HG03045 (cell line): ENCODE measurements at regions not wholly inside any gene's neighbourhood (a gene's known extent, or its start where the extent isn't known, plus 50 kb on each side); places are given as distances from the start of the nearest gene placed in this dataset.

ENCODE experiments used
- ATAC-seq: cut with Tn5 transposase; IDR thresholded peaks from one replicate; pipeline ENCODE4 v1.9.1; 2021; ENCODE audit warnings: mild to moderate bottlenecking, moderate library complexity; ENCODE audit not compliant: unreplicated experiment

- ATAC-seq = no peak
These were observed 1045.8 kb downstream of the TBC1D22A start for GRCh38 chr22:47808236-47808635.

- no peak for ATAC-seq
These were observed 1045.1 kb downstream of the TBC1D22A start for GRCh38 chr22:47807506-47807905.

- ATAC-seq = no peak
These were observed 1044.4 kb downstream of the TBC1D22A start for GRCh38 chr22:47806894-47807293.

- ATAC-seq = no peak
These were observed 1043.0 kb downstream of the TBC1D22A start for GRCh38 chr22:47805394-47805935.

- no peak for ATAC-seq
These were observed 1041.8 kb downstream of the TBC1D22A start for GRCh38 chr22:47804281-47804680.

GRCh38 chr22:47802421-47802820 is 1040.0 kb downstream of the TBC1D22A start:
- ATAC-seq = no peak

GRCh38 chr22:47801541-47802245 is 1039.2 kb downstream of the TBC1D22A start:
- no peak for ATAC-seq

GRCh38 chr22:47798229-47798628 is 1035.8 kb downstream of the TBC1D22A start:
- no peak for ATAC-seq

GRCh38 chr22:47797342-47797945 is 1035.0 kb downstream of the TBC1D22A start:
- ATAC-seq = no peak

GRCh38 chr22:47796128-47796908 is 1033.9 kb downstream of the TBC1D22A start:
- no peak for ATAC-seq

- no peak for ATAC-seq
These were observed 1033.2 kb downstream of the TBC1D22A start for GRCh38 chr22:47795477-47796127.

- no peak for ATAC-seq
These were observed 1032.4 kb downstream of the TBC1D22A start for GRCh38 chr22:47794851-47795250.

GRCh38 chr22:47793304-47794101 is 1031.1 kb downstream of the TBC1D22A start:
- no peak for ATAC-seq

- ATAC-seq = no peak
These were observed 1026.7 kb downstream of the TBC1D22A start for GRCh38 chr22:47789171-47789570.

GRCh38 chr22:47788461-47788860 is 1026.0 kb downstream of the TBC1D22A start:
- ATAC-seq = no peak

GRCh38 chr22:47787501-47788227 is 1025.2 kb downstream of the TBC1D22A start:
- no peak for ATAC-seq

GRCh38 chr22:47786650-47787290 is 1024.3 kb downstream of the TBC1D22A start:
- no peak for ATAC-seq

- no peak for ATAC-seq
These were observed 1022.5 kb downstream of the TBC1D22A start for GRCh38 chr22:47784991-47785390.

- ATAC-seq = no peak
These were observed 1022.0 kb downstream of the TBC1D22A start for GRCh38 chr22:47784367-47784983.
